Stimulated activated CD4-positive, alpha-beta T cell treated with anti-CD3 and anti-CD28 coated beads, TNF-alpha, amount 100 ng/mL, for 24 hours (primary cell): ENCODE measurements at regions not wholly inside any gene's neighbourhood (a gene's known extent, or its start where the extent isn't known, plus 50 kb on each side); places are given as distances from the start of the nearest gene placed in this dataset.

Experiments
- DNase-seq, 3 experiments: peaks; one replicate each; pipeline ENCODE4 v3.0.0-alpha.2; 2020; ENCODE audit warnings: low read depth in 3 of 3

DNA sequence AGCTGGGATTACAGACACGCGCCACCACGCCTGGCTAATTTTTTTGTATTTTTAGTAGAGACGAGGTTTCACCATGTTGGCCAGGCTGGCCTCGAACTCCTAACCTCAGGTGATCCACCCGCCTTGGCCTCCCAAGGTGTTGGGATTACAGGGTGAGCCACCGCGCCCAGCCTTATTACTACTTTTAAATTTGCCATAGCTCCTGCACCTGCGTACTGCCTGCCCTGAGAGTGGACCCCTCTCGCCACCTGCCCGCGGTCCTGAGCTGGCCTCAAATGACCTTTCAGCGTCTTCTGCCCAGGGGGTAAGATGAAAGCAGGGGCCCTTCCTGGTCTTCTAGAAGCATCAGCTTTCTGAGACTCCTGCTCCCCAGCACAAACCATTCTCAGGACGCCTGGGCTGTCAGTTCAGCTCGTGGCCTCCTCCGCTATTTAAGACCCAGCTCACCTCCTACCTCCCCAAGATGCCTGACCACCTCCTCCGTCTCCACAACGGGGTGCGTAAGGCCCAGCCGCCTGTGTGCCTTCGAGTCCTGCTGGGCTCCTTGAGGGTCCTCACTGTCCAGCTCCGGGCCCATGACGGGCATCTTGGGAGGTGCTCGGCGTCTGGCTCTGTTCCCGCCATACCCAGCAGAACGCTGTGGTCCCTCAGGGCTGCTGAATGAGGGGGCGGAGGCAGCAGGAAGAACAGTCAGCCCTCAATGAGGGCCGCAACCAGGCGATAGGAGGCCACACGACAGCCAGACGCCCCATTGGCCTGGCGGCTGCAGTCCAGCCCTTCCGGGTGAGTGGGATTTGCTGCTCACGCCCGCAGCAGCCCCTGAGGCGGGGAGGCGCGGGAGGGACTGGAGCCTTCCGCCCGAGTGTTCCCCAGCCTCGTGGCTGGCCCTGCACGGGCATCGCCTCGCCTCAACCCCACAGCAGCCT is 266.6 kb downstream of the TFCP2L1 start:
- no peak for DNase-seq

DNA sequence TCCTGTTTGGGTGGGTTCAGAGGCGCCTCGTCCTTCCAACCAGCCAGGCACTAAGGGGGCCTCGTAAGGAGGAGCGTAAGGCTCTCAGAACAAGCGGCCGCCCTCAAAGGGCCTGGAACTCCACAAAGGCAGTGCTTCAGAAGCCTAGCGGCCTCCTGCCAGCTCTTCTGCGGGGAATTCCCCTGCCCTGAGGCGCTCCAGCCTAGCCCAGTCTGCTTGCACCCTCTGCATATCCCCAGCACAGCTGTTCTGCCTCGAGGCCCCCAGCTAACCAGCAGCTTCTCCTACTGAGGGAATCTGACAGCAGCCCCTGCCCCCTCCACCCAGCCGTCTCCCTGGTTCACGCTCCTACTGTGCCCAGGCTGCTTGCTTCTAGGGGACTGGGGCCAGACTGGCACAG is 265.9 kb downstream of the TFCP2L1 start:
- DNase-seq, result no peak

DNA sequence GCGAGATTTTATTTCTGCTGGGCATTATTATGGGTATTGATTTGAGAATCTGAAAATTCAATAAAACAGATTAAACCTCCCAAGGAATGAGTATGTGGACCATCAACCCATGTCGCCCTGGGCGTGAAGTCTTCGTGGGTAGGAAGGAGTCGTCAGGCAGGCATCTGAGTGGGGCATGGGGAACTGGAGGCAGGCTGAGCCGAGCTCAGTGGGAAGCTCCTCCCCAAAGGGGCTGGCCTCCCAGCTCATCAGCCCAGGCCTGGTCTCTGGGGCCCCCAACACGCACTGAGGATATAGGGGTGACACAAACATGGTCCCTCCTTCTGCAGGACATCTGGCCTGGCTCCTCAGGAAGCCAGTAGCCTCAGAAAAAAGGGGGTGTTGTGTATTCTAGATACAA is 265.2 kb downstream of the TFCP2L1 start:
- DNase-seq, result no peak

DNA sequence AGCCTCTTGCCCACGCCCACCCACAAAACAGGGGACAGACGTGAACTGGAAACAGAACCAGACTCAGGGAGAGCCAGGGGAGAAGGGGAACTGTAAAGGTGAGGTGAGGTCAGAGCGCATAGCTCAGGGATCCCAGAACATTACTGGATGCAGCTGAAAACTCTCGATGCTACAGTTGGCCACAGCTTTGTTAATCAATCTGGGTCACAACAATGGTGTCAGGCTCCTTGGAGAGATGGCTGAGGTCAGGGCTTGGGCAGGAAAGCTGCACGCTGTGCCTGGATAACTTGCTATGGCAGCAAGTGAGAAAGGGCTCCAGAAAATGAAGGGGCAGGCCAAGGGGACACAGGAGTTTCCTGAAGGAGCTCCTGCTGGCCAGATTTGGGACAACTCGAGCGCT is 263.3 kb downstream of the TFCP2L1 start:
- no peak for DNase-seq

DNA sequence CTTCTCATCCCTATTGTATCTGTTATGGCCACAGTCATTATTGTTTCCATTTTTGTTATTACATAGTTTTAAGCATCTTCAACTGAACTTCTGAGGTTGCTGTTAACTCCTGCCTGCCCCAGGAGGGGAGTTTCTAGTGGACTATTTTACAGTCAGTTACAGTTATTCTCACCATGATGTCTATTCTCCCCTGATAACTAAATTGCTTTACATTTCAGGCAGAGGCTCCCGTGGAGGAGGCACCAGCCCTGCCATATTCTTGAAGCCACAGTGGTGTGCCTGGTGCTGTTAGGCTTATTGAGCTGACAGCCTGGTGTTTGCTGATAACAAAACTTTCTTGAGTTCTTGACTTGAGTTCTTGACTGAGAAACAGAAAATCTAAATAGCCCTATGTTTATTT is 256.4 kb downstream of the TFCP2L1 start:
- no peak for DNase-seq

DNA sequence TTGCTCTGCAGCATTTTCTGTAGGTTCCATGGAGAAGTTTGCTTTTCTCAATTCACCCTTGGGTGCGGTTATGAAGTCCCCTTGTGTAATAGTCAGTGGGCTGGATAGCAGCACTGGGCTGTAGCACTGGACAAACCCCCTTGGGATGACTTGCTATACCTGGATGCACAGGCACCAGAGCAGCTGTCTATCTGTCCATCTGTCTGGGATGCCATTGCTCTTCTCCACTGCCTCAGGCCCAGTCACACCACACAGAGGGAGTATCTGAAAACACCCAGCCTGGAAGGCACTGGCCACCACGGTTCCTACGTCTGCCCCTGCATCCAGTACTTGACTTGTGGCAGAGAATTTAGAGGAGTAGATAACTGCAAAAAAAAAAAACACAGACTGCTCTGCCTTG is 254.5 kb downstream of the TFCP2L1 start:
- DNase-seq, result no peak

DNA sequence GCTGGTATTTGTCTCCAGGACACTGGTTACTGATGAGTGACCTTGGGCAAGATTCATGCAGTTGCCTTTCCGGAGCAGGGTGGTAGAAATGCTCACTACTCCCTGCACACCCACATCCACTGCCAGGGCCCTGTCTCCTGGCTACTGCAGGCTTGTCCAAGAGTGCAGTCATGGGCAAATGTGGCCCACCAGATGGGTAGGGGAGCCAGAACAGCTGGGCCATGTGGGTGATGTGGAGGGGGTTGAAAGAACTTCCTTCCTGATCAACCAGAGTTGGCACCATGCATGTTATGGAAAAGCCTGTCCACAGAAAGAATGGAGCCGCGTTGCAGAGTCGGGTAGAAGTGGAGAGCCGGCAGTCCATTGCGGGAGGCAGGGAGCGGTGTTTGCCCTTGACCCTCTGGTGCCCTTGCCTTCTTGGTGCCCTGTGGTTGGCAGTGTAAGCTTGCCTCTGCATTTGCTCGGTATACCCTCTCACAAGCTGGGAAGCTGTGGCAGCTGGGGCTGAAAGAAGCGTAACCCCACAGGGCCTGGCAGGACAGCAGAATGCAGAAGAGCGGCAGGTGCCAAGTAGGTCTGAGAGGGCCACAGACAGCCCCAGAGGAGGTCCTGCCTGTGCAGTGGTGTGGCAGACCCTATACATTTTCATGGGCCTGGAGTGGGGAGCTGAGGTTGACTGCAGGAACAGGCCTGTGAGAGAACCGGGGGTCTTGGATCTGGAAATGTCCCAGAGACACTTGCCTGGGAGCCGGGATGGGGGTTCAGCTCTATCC is 253.2 kb downstream of the TFCP2L1 start:
- DNase-seq, result no peak

DNA sequence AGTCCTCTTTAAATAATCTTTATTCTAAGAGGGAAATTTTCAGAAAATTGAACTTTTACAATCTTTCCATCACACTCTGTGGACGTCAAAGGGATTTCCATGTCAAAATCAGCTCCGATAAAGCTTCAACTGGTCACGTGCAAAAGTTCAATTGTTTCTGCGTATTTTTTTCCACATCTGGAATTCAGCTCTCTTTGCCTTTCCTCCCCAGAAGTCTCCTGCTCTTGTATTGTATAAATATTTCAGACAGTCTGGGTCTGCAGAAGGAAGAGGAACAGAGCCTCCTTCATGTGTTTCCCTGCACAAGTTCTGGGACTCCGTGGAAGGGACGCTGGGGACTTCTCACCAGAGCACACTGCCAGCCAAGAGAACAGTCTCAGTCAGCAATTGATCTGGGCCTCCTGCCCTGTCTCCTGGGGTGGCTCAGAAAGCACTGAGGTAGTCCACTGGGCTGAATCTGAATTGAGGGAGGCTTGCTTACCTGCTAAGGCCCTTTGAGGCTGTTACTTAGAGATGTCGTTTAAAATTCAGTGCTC is 251.5 kb downstream of the TFCP2L1 start:
- no peak for DNase-seq

DNA sequence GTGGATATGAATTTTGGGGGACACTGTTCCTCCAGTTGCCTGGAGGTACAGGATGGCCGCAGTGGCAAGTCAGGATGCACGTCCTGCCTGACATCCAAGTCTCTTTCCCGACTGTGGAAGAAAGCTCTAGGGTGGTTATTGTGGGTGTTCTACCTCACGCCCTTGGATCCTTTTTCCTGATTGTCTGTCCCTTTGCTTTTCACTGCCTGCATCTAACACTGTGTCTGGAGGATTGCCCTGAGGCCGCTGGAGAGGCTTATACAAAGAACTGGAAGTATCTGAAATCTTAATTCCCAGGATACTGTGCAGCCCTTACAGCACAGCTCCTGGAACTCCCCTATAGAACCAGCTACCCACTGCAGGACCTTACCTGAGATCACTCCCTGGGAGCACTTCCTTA is 250.5 kb downstream of the TFCP2L1 start:
- DNase-seq, result no peak

DNA sequence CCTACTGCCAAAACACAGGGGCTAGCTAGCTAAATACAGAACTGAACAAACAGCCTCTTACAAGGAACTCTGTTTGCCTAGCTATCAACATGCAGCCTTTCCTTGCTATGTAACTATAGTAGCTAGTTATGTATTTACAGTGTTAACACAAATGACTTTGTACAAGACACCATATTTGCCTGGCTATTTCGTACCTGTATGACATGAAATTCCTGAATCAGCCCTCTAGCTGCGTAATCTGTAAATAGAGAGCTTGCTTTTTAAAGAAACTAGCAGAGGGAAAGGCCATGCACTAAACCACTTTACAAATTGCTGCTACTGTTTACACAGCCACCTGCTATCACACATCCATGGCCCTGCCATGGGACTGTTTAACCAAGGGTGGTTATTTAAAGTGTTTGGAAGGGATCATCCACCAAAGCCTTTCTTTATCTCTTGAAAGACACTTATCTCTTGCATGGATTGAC is 248.7 kb downstream of the TFCP2L1 start:
- DNase-seq, result no peak

DNA sequence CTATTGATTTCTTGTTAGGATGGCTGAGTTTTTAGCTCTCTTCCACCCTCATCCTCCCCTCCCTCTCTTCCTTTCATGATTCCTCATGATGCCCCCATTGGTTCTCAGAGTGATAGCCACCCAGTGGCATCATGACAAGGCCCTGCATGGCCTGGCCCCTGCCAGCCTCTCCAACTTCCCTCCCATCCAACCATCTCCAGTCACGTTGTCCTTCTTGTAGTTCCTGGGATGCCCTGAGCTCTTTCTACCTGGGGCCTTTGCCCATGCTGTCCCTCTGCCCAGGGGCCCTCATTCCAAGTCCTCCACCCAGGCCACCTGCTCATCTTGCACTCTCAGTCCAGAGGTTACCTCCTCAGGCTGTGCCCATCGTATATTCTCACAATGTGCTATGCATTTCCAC is 247.5 kb downstream of the TFCP2L1 start:
- DNase-seq, result no peak

DNA sequence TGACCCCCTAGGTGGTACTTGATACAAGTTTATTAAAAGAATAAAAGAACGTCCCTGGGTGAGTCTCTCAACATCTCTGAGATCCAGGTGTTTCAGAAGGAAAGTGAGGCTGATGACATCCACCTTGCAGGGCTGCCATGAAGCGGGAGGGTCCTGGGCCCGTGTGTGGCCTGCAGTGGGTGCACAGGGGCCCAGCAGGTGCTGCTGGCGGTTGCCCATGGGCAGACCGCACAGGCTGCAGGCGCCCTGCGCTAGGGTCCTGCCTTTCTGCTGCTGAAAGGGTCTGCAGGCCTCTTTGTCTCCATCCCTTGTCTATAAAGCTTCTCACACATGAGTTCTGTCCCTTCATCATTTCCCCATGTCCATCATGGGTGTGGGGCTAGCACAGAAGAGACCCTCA is 247.0 kb downstream of the TFCP2L1 start:
- no peak for DNase-seq

DNA sequence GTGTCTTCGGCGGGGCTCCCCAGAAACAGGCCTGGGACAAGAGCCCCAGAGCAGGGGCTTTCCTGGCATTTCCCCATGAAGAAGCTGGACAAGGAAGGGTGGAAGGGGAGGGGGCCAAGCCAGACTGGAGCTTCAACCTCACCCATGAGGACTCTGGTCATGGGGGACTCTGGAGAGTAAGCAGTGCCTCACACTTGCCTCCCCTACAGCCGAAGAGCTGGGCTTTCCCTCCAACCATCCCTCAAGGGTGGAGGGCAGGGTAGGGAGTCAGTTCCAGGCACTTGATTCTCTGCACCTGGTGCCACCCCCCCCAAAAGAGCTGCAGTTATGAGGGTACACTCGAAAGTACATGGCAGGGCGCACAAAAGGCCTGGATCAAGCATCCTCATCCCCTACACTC is 246.6 kb downstream of the TFCP2L1 start:
- no peak for DNase-seq

DNA sequence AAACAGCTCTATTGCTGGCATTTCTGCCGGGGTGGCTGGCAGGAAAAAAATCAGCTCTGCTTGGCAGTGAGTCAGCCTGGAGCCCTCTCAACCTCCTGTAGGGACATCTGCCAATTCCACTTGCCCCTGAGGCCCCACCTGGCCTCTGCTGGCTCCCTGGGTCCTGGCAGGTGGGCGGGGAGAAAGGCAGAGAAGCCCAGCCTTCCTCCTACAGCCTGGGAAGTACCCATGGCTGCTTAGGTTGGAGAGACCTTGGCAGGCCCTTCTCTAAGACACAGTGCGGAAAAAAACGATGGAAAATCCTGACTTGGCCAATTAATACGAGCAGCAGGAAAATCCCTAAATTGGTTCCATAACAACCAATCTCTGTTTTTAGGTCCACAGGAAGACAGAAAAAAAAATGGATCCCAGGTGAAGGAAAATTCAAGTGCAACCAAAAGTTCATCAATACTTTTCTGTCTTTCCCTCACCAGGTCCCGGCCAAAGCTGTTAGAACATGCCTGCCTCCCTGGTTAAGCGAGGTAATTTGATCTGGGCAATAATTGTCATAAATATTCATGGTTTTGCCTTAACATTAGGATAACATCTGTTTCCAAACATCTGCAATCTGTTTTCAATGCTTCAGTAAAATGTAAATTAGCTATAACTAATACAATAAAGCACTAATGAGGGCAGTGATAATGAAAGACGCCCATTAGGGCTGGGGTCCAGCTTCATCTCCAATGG is 245.9 kb downstream of the TFCP2L1 start:
- no peak for DNase-seq

DNA sequence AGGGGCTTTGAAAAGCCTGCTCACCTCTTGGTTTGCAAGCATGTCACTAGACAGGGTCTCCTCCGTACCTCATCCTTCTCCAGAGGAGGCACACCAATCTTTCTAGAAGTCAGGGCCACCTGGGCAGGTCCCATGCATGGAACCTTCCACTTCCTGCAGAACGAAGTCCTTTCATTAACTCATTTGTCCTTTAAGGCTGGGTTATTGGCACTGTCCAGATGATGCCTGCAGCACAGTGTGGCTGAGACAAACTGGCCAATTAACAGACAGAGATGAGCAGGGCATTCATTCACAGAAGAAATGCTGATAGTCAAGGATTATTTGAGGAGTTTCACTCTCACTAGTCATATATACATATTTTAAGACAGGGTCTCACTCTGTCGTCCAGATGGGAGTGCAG is 245.3 kb downstream of the TFCP2L1 start:
- no peak for DNase-seq

DNA sequence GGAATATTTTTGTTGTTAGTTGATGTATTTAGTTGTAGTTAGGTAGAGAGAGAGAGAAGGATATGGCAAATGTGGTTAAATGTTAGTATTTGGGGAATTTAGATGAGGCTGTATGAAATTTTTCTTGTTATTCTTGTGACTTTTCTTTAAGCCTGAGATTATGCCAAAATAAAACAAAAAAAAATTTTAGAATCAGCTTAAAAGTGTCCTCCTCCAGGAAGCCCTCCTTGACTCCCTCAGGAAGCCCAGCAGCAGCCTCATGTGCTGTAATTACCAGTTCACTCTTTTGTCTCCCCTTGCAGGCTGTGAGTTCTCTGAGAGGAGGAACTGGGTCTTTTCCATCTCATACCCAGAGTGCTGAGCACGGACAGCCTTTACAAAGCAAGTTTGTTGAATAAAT is 243.5 kb downstream of the TFCP2L1 start:
- no peak for DNase-seq

DNA sequence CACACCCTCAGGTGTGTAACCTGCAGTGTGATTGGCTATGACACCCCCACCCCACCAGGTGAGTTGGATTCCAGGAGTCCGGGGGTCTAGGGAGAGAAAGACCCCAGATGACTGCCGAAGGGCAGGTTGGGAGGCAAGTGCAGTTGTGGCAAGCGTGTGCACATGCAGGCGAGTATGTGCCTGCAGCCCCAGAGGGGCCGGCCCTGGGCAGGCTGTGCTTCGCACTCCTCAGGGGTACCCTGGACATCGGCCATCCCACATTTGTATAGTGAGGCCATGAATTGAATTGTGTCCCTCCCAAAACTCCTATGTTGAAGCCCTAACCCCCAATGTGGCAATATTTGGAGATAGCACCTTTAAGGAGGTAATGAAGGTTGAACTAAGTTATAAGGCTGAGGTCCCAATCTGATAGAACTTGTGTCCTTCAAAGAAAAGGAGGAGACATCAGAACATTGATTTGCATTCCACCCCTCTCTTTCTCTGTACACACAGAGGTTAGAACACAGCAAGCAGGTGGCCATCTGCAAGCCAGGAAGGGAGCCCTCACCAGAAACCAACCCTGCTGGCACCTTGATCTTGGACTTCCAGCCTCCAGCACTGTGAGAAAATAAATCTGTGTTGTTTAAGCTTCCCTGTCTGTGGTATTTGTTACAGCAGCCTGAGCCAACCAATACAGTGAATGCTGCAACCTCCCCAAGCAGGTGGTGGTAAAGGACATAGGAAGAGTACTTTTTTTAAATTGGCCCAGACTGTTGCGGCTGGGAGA is 241.8 kb downstream of the TFCP2L1 start:
- DNase-seq, result no peak

DNA sequence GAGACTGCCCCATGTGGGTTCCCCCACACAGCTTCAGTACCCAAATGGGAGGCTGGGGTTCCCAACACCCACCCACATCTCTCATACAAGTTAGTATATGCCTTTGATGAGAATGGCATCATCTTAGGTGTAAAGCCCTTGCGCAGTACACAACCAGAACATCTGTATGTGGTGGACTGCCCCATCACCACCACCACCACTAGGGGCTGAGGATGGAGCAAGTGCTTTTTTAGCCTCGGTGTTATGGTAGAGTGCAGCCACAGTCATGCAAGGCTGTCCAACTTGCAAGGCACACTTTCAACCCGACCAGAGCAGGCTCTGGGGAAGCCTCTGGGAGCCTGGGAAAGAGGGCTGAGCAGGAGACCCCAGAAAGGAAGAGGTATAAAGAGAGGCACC is 241.2 kb downstream of the TFCP2L1 start:
- no peak for DNase-seq

DNA sequence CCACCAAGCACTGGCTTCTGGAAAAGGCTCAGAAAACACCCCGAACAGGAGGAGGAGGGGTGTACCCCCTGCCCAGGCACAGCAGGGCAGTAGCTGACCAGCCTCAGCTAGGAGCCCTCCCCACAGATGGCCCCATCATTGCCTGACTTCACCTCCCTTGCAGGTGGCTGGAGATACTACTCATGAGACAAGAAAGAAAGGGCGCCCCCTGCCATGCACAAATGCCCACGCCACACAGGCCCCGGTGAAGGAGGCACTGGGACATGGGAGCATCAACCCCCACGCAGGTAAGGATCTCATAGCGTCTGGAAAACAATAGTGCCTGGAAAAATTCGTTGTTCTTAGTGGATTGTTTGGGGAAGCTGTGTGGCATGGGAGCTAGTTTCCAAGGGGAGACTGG is 240.6 kb downstream of the TFCP2L1 start:
- DNase-seq, result no peak

DNA sequence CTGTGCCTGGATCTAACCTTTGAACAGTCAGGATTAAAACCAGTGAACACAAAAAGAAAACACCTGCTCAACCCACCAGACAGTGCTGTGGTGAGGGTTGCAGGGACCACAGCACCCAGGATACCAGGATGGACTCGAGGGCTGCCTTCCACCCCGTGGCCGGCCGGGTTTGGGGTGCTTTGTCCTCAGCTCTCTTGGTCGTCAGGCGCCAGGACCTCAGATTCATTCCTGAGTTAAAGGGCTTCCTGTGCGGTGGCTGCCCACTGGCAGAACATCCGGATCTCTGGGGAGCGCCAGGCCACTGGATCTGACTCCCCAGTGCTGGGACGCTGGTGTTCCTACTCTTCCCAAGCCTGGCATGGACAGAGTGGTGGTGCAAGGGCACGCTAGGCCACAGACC is 239.8 kb downstream of the TFCP2L1 start:
- DNase-seq, result no peak

DNA sequence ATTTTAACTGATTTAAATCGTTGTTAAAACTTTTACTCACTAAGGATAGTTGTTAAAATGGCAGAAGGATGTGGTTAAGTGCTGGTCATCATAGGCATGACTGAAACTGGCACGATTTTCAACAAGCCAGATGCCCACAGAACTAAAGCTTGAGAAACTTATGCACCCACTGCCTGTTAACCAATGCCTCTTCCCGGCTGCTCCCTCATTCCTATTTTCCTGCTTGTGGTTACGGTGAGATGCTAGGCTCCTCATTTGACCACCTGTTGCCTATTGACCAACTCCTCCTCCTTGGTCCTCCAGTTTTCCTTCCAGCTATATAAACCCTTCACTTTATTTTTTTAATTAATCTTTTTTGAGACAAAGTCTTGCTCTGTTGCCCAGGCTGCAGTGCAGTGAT is 238.7 kb downstream of the TFCP2L1 start:
- no peak for DNase-seq
